ENCODE measurements at regions not wholly inside any gene's neighbourhood (a gene's known extent, or its start where the extent isn't known, plus 50 kb on each side); places are given as distances from the start of the nearest gene placed in this dataset.
"Not testable (repeated sequence)": the region's sequence is repeated elsewhere in the genome, so short reads cannot be mapped to it uniquely, and the experiment has no call there.

GRCh38 chr3:56952846-56953245 is 107.6 kb upstream of the SPATA12 start:
- H3K9me3 Mint-ChIP-seq, result peaks cover 0 to 4% (median 0%) of the 10 kb centered on the region in 7 donors
- H3K27me3 ChIP-seq (ENCODE audit: control insufficient read depth, insufficient read depth, low read length), result no peaks in the 10 kb centered on the region
- no peak overlapping the region for H3K4me3 ChIP-seq (ENCODE audit: low read depth, low read length)
- no peak for ATAC-seq (ENCODE audit: low read depth in 2 of 2)
- H3K9me3 ChIP-seq (ENCODE audit: control insufficient read depth in 2 of 2, low read length in 2 of 2), result no peaks in the 10 kb centered on the region
- no peak overlapping the region for H3K27ac Mint-ChIP-seq
- H3K27me3 Mint-ChIP-seq, result no peaks in the 10 kb centered on the region
- no peak for DNase-seq
- no peak overlapping the region for H3K4me3 Mint-ChIP-seq
- no peak overlapping the region for H3K27ac ChIP-seq (ENCODE audit: insufficient read depth, low read length, poor library complexity, severe bottlenecking)
- no peaks in the 10 kb centered on the region for H3K36me3 Mint-ChIP-seq
- H3K4me1 Mint-ChIP-seq, result peaks cover 0 to 5% (median 0%) of the 10 kb centered on the region in 4 donors
- no peaks in the 10 kb centered on the region for H3K4me1 ChIP-seq (ENCODE audit: control insufficient read depth, insufficient read depth, low read length, poor library complexity, severe bottlenecking)
- H3K36me3 ChIP-seq (ENCODE audit: control insufficient read depth, insufficient read depth, low read length), result no peaks in the 10 kb centered on the region

GRCh38 chr3:56952061-56952460 is 108.4 kb upstream of the SPATA12 start:
- no peak overlapping the region for H3K4me3 Mint-ChIP-seq
- ATAC-seq (ENCODE audit: low read depth in 2 of 2) (no peak), DNase-seq (no peak)
- no peaks in the 10 kb centered on the region for H3K9me3 ChIP-seq (ENCODE audit: control insufficient read depth in 2 of 2, low read length in 2 of 2)
- H3K27me3 ChIP-seq (ENCODE audit: control insufficient read depth, insufficient read depth, low read length), result no peaks in the 10 kb centered on the region
- no peaks in the 10 kb centered on the region for H3K27me3 Mint-ChIP-seq
- H3K36me3 Mint-ChIP-seq, result no peaks in the 10 kb centered on the region
- no peaks in the 10 kb centered on the region for H3K36me3 ChIP-seq (ENCODE audit: control insufficient read depth, insufficient read depth, low read length)
- no peak overlapping the region for H3K27ac Mint-ChIP-seq
- H3K9me3 Mint-ChIP-seq, result peaks cover 0 to 8% (median 0%) of the 10 kb centered on the region in 7 donors
- no peaks in the 10 kb centered on the region for H3K4me1 ChIP-seq (ENCODE audit: control insufficient read depth, insufficient read depth, low read length, poor library complexity, severe bottlenecking)
- peaks cover 0 to 3% (median 0%) of the 10 kb centered on the region in 4 donors for H3K4me1 Mint-ChIP-seq
- no peak overlapping the region for H3K4me3 ChIP-seq (ENCODE audit: low read depth, low read length)
- H3K27ac ChIP-seq (ENCODE audit: insufficient read depth, low read length, poor library complexity, severe bottlenecking), result no peak overlapping the region

- ATAC-seq (ENCODE audit: low read depth in 2 of 2) (no peak), DNase-seq (no peak)
- Histone ChIP-seq H3K27ac (ENCODE audit: insufficient read depth, low read length, poor library complexity, severe bottlenecking) (no peak overlapping the region), H3K27me3 (ENCODE audit: control insufficient read depth, insufficient read depth, low read length) (no peaks in the 10 kb centered on the region), H3K9me3 (ENCODE audit: control insufficient read depth in 2 of 2, low read length in 2 of 2) (no peaks in the 10 kb centered on the region), H3K36me3 (ENCODE audit: control insufficient read depth, insufficient read depth, low read length) (no peaks in the 10 kb centered on the region), H3K4me3 (ENCODE audit: low read depth, low read length) (no peak overlapping the region), H3K4me1 (ENCODE audit: control insufficient read depth, insufficient read depth, low read length, poor library complexity, severe bottlenecking) (no peaks in the 10 kb centered on the region)
- Mint-ChIP-seq H3K4me3 (no peak overlapping the region), H3K4me1 (peaks cover 0 to 3% (median 1%) of the 10 kb centered on the region in 4 donors), H3K27ac (no peak overlapping the region), H3K9me3 (peaks cover 0 to 8% (median 3%) of the 10 kb centered on the region in 7 donors), H3K27me3 (no peaks in the 10 kb centered on the region), H3K36me3 (peaks cover 3% of the 10 kb centered on the region)
Observed at GRCh38 chr3:56951366-56951765, 109.1 kb upstream of the SPATA12 start.

- not testable (repeated sequence) for H3K4me1 ChIP-seq (ENCODE audit: control insufficient read depth, insufficient read depth, low read length, poor library complexity, severe bottlenecking); H3K36me3 ChIP-seq (ENCODE audit: control insufficient read depth, insufficient read depth, low read length); H3K4me3 ChIP-seq (ENCODE audit: low read depth, low read length); ATAC-seq (ENCODE audit: low read depth in 2 of 2); H3K9me3 ChIP-seq (ENCODE audit: control insufficient read depth in 2 of 2, low read length in 2 of 2); H3K27me3 Mint-ChIP-seq; H3K27me3 ChIP-seq (ENCODE audit: control insufficient read depth, insufficient read depth, low read length); H3K27ac ChIP-seq (ENCODE audit: insufficient read depth, low read length, poor library complexity, severe bottlenecking); H3K36me3 Mint-ChIP-seq
- peaks cover 0 to 28% (median 5%) of the 10 kb centered on the region in 7 donors for H3K9me3 Mint-ChIP-seq
- peak overlapping the region in 1 of 3 donors; percentile 42 for H3K27ac Mint-ChIP-seq
- peak in 2 of 3 donors; percentile 31 to 54 for DNase-seq
- peaks cover 10 to 37% (median 25%) of the 10 kb centered on the region in 4 donors for H3K4me1 Mint-ChIP-seq
- H3K4me3 Mint-ChIP-seq, result peak overlapping the region in 1 of 4 donors; percentile 90
Observed at GRCh38 chr3:56945378-56945777, 115.1 kb upstream of the SPATA12 start.

- no peaks in the 10 kb centered on the region for H3K36me3 ChIP-seq (ENCODE audit: control insufficient read depth, insufficient read depth, low read length)
- Mint-ChIP-seq H3K9me3 (peaks cover 0 to 28% (median 3%) of the 10 kb centered on the region in 7 donors), H3K4me1 (peaks cover 10 to 41% (median 25%) of the 10 kb centered on the region in 4 donors), H3K36me3 (peaks cover 8% of the 10 kb centered on the region), H3K27ac (peak overlapping the region in 2 of 3 donors; percentile 35 to 57), H3K4me3 (peak overlapping the region in 3 of 4 donors; percentile 17 to 67 (median 53)), H3K27me3 (peaks cover 14% of the 10 kb centered on the region)
- DNase-seq, result no peak
- no peak for ATAC-seq (ENCODE audit: low read depth in 2 of 2)
- peak overlapping the region; percentile 58 for H3K4me3 ChIP-seq (ENCODE audit: low read depth, low read length)
- H3K27ac ChIP-seq (ENCODE audit: insufficient read depth, low read length, poor library complexity, severe bottlenecking), result no peak overlapping the region
- H3K27me3 ChIP-seq (ENCODE audit: control insufficient read depth, insufficient read depth, low read length), result no peaks in the 10 kb centered on the region
- H3K4me1 ChIP-seq (ENCODE audit: control insufficient read depth, insufficient read depth, low read length, poor library complexity, severe bottlenecking), result peaks cover 5% of the 10 kb centered on the region
- H3K9me3 ChIP-seq (ENCODE audit: control insufficient read depth in 2 of 2, low read length in 2 of 2), result no peaks in the 10 kb centered on the region
Observed at GRCh38 chr3:56942523-56942922, 117.9 kb upstream of the SPATA12 start.

- no peaks in the 10 kb centered on the region for H3K27me3 ChIP-seq (ENCODE audit: control insufficient read depth, insufficient read depth, low read length)
- H3K27ac ChIP-seq (ENCODE audit: insufficient read depth, low read length, poor library complexity, severe bottlenecking), result no peak overlapping the region
- Mint-ChIP-seq H3K36me3 (peaks cover 3% of the 10 kb centered on the region), H3K4me1 (peaks cover 10 to 42% (median 23%) of the 10 kb centered on the region in 4 donors), H3K4me3 (no peak overlapping the region), H3K27ac (no peak overlapping the region), H3K27me3 (peaks cover 14% of the 10 kb centered on the region), H3K9me3 (peaks cover 0 to 15% (median 1%) of the 10 kb centered on the region in 7 donors)
- H3K4me1 ChIP-seq (ENCODE audit: control insufficient read depth, insufficient read depth, low read length, poor library complexity, severe bottlenecking), result peaks cover 5% of the 10 kb centered on the region
- no peak overlapping the region for H3K4me3 ChIP-seq (ENCODE audit: low read depth, low read length)
- no peaks in the 10 kb centered on the region for H3K9me3 ChIP-seq (ENCODE audit: control insufficient read depth in 2 of 2, low read length in 2 of 2)
- no peak for ATAC-seq (ENCODE audit: low read depth in 2 of 2)
- no peak for DNase-seq
- H3K36me3 ChIP-seq (ENCODE audit: control insufficient read depth, insufficient read depth, low read length), result no peaks in the 10 kb centered on the region
Observed at GRCh38 chr3:56940976-56941375, 119.5 kb upstream of the SPATA12 start.

- ATAC-seq (ENCODE audit: low read depth in 2 of 2) (no peak), DNase-seq (no peak)
- Histone ChIP-seq H3K9me3 (ENCODE audit: control insufficient read depth in 2 of 2, low read length in 2 of 2) (no peaks in the 10 kb centered on the region), H3K36me3 (ENCODE audit: control insufficient read depth, insufficient read depth, low read length) (no peaks in the 10 kb centered on the region), H3K4me1 (ENCODE audit: control insufficient read depth, insufficient read depth, low read length, poor library complexity, severe bottlenecking) (peaks cover 5% of the 10 kb centered on the region), H3K27me3 (ENCODE audit: control insufficient read depth, insufficient read depth, low read length) (no peaks in the 10 kb centered on the region), H3K27ac (ENCODE audit: insufficient read depth, low read length, poor library complexity, severe bottlenecking) (no peak overlapping the region), H3K4me3 (ENCODE audit: low read depth, low read length) (no peak overlapping the region)
- Mint-ChIP-seq H3K36me3 (peaks cover 3% of the 10 kb centered on the region), H3K4me3 (peak overlapping the region in 1 of 4 donors; percentile 53), H3K9me3 (peaks cover 0 to 10% (median 1%) of the 10 kb centered on the region in 7 donors), H3K4me1 (peaks cover 14 to 37% (median 20%) of the 10 kb centered on the region in 4 donors), H3K27me3 (peaks cover 14% of the 10 kb centered on the region), H3K27ac (no peak overlapping the region)
Observed at GRCh38 chr3:56940321-56940720, 120.1 kb upstream of the SPATA12 start.

GRCh38 chr3:56939834-56940233 is 120.6 kb upstream of the SPATA12 start:
- Mint-ChIP-seq H3K27me3 (peaks cover 14% of the 10 kb centered on the region), H3K4me3 (no peak overlapping the region), H3K9me3 (peaks cover 0 to 5% (median 1%) of the 10 kb centered on the region in 7 donors), H3K36me3 (peaks cover 3% of the 10 kb centered on the region), H3K27ac (no peak overlapping the region), H3K4me1 (peaks cover 11 to 33% (median 16%) of the 10 kb centered on the region in 4 donors)
- H3K27me3 ChIP-seq (ENCODE audit: control insufficient read depth, insufficient read depth, low read length), result no peaks in the 10 kb centered on the region
- H3K27ac ChIP-seq (ENCODE audit: insufficient read depth, low read length, poor library complexity, severe bottlenecking), result no peak overlapping the region
- no peak overlapping the region for H3K4me3 ChIP-seq (ENCODE audit: low read depth, low read length)
- H3K9me3 ChIP-seq (ENCODE audit: control insufficient read depth in 2 of 2, low read length in 2 of 2), result no peaks in the 10 kb centered on the region
- peaks cover 5% of the 10 kb centered on the region for H3K4me1 ChIP-seq (ENCODE audit: control insufficient read depth, insufficient read depth, low read length, poor library complexity, severe bottlenecking)
- DNase-seq, result no peak
- H3K36me3 ChIP-seq (ENCODE audit: control insufficient read depth, insufficient read depth, low read length), result no peaks in the 10 kb centered on the region
- no peak for ATAC-seq (ENCODE audit: low read depth in 2 of 2)

Data from CD4-positive, CD25-positive, alpha-beta regulatory T cell (primary cell).